Keratinocyte (primary cell): ENCODE measurements at regions not wholly inside any gene's neighbourhood (a gene's known extent, or its start where the extent isn't known, plus 50 kb on each side); places are given as distances from the start of the nearest gene placed in this dataset.

ENCODE experiments used
- EZH2 ChIP-seq: IDR thresholded peaks from one replicate; pipeline ENCODE4 v1.6.1; 2012; ENCODE audit warnings: inconsistent platforms, mild to moderate bottlenecking, low read length, moderate library complexity
- TF ChIP-seq, protein P1 (sequence below), 3 experiments: IDR thresholded peaks in 1 of 3; conservative IDR thresholded peaks in 1 of 3; optimal IDR thresholded peaks in 1 of 3; 2 replicates in 2 of 3; 3 replicates in 1 of 3; pipeline versions ENCODE3 to v1.5.1; 2011; ENCODE audit warnings: low read length in 3 of 3, mild to moderate bottlenecking in 3 of 3, moderate library complexity in 2 of 3, control low read depth in 1 of 3, inconsistent platforms in 1 of 3; ENCODE audit not compliant: insufficient read depth in 2 of 3; ENCODE audit errors: extremely low read depth in 1 of 3

DNA sequence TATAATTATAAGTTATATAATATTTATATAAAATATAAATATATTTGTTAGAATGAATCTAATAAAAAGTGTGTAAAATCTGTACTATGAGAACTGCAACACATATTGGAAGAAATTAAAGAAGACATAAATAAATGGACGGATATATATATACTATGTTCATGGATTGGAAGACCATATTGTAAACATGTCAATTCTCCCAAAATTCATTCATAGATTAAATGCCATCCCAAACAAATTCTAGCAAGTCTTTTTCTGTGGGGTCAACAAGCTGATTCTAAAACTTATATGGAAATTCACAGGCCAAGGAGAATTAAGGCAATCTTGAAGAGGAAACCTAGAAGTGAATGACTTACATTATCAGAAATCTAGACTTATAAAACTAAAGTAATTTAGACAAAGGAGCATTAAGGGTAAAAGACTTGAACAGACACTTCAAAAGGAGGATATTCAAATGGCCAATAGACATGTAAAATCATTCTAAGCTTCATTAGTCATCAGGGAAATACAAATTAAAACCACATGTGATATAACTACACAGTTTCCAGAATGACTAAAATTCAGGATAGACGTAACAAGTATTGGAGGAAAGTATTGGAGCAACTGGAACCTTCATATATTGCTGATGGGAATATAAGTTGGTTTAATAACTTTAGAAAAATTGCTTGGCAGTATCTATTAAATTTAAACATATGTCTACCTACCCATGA lies 225.9 kb downstream of the EMX2 start:
- TF ChIP-seq, protein P1, sequence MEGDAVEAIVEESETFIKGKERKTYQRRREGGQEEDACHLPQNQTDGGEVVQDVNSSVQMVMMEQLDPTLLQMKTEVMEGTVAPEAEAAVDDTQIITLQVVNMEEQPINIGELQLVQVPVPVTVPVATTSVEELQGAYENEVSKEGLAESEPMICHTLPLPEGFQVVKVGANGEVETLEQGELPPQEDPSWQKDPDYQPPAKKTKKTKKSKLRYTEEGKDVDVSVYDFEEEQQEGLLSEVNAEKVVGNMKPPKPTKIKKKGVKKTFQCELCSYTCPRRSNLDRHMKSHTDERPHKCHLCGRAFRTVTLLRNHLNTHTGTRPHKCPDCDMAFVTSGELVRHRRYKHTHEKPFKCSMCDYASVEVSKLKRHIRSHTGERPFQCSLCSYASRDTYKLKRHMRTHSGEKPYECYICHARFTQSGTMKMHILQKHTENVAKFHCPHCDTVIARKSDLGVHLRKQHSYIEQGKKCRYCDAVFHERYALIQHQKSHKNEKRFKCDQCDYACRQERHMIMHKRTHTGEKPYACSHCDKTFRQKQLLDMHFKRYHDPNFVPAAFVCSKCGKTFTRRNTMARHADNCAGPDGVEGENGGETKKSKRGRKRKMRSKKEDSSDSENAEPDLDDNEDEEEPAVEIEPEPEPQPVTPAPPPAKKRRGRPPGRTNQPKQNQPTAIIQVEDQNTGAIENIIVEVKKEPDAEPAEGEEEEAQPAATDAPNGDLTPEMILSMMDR (optimal IDR thresholded peaks at IDR 0.05 in 1 of 3, IDR thresholded peaks at IDR 0.05 in 1 of 3, conservative IDR thresholded peaks at IDR 0.05 in 1 of 3; ENCODE audit: extremely low read depth in 1 of 3, insufficient read depth in 2 of 3, low read length in 3 of 3), result no peak
- TF ChIP-seq EZH2, result no peak
